Hematopoietic multipotent progenitor cell (in vitro differentiated cells): ENCODE measurements at regions not wholly inside any gene's neighbourhood (a gene's known extent, or its start where the extent isn't known, plus 50 kb on each side); places are given as distances from the start of the nearest gene placed in this dataset.
"Not testable (repeated sequence)": the region's sequence is repeated elsewhere in the genome, so short reads cannot be mapped to it uniquely, and the experiment has no call there.

Experiments
- DNase-seq, 3 donors: peaks; one replicate each; pipeline ENCODE4 v3.0.0-alpha.2; 2011 to 2015; ENCODE audit warnings: low read depth in 2 of 3, low spot score in 2 of 3

- not testable (repeated sequence) for DNase-seq
Observed at GRCh38 chrX:19229896-19230295, 107.6 kb upstream of the ADGRG2 start.

DNA sequence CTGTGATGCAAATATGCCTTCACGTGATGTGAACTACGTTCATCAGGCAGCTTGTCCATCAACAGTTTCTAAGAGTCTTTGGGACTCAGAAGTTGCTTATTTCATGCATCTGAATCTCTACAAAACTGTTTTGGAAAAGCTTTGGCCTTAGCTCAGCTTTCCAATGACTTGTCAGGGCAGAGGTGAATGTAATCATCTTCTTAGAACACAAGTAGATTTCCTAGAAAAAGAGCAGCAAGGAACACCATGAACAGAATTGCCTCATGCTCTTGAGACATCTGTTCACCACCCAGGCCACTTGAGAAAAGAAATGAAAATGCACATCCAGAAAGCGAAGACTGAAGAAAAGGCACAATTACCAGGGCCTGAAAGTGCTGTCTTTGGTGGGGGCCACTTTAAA, 105.8 kb upstream of the PDHA1 start:
- no peak for DNase-seq

DNA sequence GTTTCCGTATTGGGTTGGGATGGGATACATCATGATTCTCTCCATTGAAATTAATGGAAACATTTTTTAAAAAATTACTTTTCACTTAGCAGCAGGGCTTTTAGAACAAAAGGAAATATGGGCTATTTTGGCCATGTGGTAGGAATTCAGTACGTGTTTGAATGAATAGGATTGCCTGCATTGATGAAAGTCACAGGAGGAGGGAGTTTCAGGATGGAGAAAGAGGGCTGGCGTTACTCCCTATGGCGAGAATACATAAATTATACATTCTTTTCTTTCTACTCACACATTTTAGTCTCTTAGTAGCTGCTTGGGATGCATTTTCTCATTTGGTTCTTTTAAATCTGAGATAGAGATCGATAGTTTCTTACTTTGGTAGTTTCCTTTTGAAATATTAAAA, 100.3 kb upstream of the PDHA1 start:
- DNase-seq: no peak

DNA sequence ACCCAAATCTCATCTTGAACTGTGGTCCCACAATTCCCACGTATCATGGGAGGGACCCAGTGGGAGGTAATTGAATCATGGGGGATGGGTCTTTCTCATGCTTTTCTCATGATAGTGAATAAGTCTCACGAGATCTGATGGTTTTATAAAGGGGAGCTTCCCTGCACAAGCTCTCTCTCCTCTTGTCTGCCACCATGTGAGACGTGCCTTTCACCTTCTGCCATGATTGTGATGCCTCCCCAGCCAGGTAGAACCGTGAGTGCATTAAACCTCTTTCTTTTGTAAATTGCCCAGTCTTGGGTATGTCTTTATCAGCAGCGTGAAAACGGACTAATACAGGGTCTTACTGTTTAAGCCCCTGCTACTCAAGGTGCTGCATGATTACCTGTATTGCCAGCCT, 98.8 kb upstream of the PDHA1 start:
- not testable (repeated sequence) for DNase-seq

DNA sequence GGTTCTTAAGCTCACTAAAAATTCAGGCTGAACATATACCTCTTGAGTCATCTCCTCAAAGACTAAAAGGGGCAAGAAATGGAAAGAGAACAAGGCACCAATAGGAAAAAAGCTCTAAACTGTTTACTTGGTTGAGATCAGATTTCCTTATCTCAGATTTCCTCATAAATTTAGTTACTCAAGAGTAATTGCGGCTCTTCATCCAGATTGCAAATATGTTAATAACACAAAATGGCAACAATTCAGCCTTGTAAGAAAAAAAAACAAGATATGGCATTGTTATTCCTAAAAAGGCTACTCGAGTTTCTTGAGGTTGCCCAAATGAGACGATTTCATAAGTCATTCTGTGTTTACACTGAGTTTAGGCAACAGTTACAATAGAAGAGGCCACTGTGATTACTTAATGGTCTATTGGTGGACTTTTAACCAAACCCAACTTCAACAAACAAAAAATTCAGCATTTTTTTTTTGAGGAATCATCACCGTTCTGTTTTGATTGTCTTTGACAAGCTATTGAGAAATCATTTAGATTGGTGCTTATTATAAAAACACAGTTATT, 97.9 kb upstream of the PDHA1 start:
- DNase-seq: no peak

- DNase-seq: no peak
Observed at GRCh38 chrX:19256986-19257385, 86.7 kb upstream of the PDHA1 start.

DNA sequence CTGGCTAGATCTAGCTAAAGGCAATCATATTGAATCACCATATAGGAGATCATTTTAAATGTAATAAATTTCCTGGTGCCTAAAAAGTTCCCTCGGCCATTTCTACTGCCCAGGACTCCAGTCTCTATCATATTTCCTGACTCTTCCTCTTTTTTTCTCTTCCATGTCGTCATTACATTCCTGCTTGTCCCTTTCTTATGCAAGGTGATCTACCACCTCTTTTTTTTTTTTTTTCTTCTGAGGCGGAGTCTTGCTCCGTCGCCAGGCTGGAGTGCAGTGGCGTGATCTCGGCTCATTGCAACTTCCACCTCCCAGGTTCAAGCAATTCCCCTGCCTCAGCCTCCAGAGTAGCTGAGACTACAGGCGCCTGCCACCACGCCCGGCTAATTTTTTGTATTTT, 82.7 kb upstream of the PDHA1 start:
- not testable (repeated sequence) for DNase-seq

- DNase-seq: no peak
Observed at GRCh38 chrX:19270727-19271126, 73.0 kb upstream of the PDHA1 start.

DNA sequence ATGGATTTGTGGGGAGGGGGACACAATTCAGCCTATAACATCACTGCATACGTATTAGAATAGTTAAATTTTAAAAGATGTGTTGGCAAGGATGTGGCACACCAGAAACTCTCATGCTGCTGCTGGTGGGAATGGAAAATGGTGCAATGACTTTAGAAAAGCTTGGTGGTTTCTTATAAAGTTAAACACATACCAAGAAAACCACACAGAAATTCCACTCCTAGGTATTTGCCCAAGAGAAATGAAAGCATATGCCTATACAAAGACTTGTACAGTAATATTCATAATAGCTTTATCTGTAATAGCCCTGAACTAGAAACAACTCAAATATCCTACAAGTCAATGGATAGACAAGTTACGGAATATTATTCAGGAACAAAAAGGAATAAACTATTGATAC, 71.3 kb upstream of the PDHA1 start:
- no peak for DNase-seq

DNA sequence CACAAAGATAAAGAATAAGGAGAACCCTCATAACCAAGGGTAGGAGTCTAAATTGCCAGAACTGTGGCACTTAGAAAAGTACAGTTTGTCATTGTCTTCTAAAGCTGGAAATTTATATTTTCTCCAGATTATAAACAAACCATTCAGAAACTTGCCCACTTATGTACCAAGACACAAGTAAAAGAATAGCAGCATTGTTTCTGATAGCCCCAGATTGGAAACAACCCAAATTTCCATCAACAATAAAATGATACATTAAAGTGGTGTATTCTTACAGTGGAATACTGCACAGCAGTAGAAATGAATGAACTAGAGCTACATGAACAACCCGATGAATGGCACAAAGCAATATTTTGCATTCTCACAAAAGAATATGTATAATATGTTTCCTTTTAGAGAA, 63.1 kb upstream of the PDHA1 start:
- DNase-seq: no peak

GRCh38 chrX:19281256-19281655, 62.5 kb upstream of the PDHA1 start:
- no peak for DNase-seq

GRCh38 chrX:19283597-19284339, 60.0 kb upstream of the PDHA1 start:
- no peak for DNase-seq

GRCh38 chrX:19285857-19286256, 57.9 kb upstream of the PDHA1 start:
- no peak for DNase-seq

- DNase-seq: no peak
Observed at GRCh38 chrX:19291086-19291485, 52.6 kb upstream of the PDHA1 start.

DNA sequence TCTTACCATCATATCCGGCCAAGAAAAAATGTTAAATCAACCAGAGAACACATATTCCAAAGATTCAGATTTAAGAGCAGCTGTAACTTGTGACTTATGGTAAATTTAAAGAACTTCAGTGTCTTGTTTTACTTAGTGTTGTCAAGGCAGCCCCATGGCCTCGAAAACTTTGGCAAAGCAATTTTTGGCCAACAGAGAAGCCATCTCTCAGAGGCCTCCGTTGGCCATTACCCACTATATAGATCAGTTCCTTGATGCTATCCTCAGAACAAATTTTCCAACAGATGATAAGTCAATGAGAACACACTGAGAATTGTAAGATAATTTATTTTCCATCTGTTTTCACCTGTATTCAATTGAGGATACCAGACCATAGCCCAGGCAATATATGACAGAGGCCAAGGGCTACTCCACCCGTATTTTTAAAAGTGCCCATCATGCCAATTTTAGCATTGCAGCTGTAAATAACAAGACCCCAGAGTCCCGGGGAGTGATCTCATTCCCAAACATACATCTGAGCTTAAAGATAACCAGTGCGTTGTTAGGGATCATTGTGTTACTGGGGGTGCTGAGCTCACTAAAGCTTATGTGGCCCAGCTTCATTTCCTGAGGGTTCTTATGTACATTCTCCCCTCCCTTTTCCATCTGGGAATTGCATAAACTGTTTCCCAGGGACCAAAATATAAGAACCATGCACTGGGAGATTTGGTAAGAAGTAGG, 50.0 kb upstream of the PDHA1 start:
- no peak for DNase-seq
